GM06990 (cell line): ENCODE measurements at regions not wholly inside any gene's neighbourhood (a gene's known extent, or its start where the extent isn't known, plus 50 kb on each side); places are given as distances from the start of the nearest gene placed in this dataset.

Experiments used
- DNase-seq: peaks from one replicate; pipeline ENCODE4 v3.0.0-alpha.2; 2011; ENCODE audit not compliant: insufficient read length; ENCODE audit errors: extremely low read depth
- H3K27me3 ChIP-seq: replicated peaks from 2 replicates; pipeline ENCODE4 v1.6.0; 2011; ENCODE audit warnings: low read length; ENCODE audit not compliant: control insufficient read depth, insufficient read depth
- H3K36me3 ChIP-seq: 2 replicates; pipeline ENCODE4 v1.5.1; 2011; ENCODE audit warnings: low read length; ENCODE audit not compliant: control insufficient read depth, insufficient read depth
- H3K4me3 ChIP-seq: replicated peaks from 2 replicates; pipeline ENCODE4 v1.5.1; 2011; ENCODE audit warnings: low read depth, mild to moderate bottlenecking, control low read depth, low read length
- TF ChIP-seq, protein P1 (sequence below): IDR thresholded peaks from 2 replicates; pipeline ENCODE4 v1.5.1; 2011; ENCODE audit warnings: low read length, control low read depth, mild to moderate bottlenecking, inconsistent platforms; ENCODE audit not compliant: insufficient read depth, poor library complexity, severe bottlenecking

DNA sequence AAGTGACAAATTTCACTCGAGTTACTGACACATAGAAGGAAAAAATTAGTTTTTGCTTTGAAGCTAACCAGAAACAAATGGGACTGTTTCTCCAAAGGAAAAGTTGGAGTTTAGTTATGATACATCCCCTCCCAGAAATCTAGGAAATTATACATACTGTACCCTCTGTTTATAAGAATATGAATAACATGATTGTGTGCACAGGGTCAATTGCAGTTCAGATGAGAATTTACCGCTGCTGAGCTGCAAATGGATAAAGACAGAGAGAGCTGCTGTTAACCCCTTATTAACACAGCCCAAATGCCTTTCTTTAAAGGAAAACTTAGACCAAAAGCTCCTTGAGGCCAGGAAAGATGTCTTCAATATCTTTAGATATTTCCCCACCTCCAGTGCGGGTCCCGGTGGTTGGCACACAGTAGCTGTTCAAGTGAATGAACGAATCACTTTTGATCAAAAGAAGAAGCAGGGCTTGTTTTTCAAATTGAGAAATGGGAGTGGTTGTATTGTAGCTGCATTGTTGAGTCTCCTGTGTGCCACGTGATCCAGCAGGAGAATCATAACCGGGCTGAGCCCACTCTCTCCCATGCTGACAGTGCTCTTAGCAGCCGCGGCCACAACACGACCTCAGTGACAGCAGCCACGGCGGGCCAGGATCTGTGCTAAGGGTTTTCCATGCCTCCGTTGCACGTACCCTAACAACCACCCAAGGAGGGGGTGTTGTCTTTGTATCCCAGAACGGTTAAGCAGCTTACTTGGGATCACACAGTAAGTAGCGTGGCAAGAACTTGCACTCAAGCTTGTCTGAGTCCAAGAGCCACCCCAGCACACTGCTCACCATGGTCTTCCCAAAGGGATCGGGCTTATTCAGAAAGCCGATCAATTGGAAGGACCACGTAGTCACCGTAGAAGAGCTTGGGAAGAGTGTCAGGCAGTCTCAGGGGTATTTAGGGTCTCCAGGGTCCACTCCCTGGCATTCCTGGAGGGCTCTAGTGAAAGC, 53.5 kb upstream of the BMP6 start:
- H3K4me3 ChIP-seq = no peak overlapping the region

GRCh38 chr6:7673063-7673536, 52.8 kb upstream of the BMP6 start:
- Histone ChIP-seq H3K4me3 (no peak overlapping the region), H3K27me3 (peaks cover 1% of the 10 kb centered on the region; the same call in 1 of the 2 replicates), H3K36me3 (no peaks in the 10 kb centered on the region)
- TF ChIP-seq, protein P1, sequence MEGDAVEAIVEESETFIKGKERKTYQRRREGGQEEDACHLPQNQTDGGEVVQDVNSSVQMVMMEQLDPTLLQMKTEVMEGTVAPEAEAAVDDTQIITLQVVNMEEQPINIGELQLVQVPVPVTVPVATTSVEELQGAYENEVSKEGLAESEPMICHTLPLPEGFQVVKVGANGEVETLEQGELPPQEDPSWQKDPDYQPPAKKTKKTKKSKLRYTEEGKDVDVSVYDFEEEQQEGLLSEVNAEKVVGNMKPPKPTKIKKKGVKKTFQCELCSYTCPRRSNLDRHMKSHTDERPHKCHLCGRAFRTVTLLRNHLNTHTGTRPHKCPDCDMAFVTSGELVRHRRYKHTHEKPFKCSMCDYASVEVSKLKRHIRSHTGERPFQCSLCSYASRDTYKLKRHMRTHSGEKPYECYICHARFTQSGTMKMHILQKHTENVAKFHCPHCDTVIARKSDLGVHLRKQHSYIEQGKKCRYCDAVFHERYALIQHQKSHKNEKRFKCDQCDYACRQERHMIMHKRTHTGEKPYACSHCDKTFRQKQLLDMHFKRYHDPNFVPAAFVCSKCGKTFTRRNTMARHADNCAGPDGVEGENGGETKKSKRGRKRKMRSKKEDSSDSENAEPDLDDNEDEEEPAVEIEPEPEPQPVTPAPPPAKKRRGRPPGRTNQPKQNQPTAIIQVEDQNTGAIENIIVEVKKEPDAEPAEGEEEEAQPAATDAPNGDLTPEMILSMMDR = peak; percentile 3
- peak; percentile 21 for DNase-seq

More for the DNA sequence above, 53.5 kb upstream of the BMP6 start:
- DNase-seq = no peak
- Histone ChIP-seq H3K27me3 (peaks cover 1% of the 10 kb centered on the region; the same call in 1 of the 2 replicates), H3K36me3 (no peaks in the 10 kb centered on the region)
- TF ChIP-seq, protein P1 = no peak

DNA sequence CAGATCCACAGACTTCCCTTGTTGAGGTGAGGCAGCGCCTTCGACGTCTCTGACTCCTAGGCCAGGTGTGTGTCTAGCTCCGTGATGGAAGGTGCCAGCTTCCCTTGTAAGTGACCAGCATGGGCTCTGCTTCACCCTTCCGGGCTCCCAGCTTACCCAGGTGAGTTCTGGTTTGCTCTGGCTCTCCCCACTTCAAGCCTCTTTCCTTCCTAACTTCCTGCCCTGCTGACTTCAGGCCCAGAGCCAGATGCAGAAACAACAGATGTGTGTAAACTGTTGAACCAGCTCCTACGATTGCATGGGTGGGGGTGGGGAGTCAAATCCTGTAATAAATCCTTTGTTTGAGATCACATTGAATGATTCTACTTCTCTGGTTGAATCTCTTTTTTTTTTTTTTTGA, 51.6 kb upstream of the BMP6 start:
- DNase-seq = no peak
- peaks cover 1% of the 10 kb centered on the region; the same call in 1 of the 2 replicates for H3K27me3 ChIP-seq
- no peak overlapping the region for H3K4me3 ChIP-seq
- H3K36me3 ChIP-seq = no peaks in the 10 kb centered on the region
- TF ChIP-seq, protein P1 = no peak

DNA sequence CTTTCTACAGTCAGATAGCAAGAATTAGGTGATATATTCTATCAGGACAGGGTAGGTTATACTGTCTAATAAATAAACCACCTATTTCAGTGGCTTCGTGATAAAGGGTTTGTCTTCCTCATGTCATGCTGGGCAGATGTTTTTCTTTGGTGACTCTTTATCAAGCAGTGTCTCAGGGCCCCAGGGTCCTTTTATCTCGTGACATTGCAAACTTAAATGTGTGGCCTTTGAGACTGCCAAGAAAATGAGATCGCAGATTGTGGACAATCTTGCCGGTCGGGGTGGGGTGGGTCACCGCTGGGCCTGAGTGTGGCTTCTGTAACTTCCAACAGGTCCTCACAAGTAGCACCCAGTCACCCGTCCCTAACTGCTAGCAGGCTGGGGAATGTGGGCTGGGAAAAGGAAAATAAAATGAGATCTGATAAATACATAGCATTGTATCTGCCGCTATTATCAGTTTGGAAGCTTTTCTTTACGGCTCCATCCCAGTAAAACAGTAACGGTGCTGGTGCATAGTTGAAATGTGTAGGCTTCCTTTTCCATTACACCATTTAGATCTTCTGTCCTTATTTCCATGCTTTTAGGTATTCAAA, 50.5 kb upstream of the BMP6 start:
- Histone ChIP-seq H3K4me3 (no peak overlapping the region), H3K36me3 (no peaks in the 10 kb centered on the region), H3K27me3 (peaks cover 1% of the 10 kb centered on the region; the same call in 1 of the 2 replicates)
- TF ChIP-seq, protein P1 = no peak
- no peak for DNase-seq
